HFF-Myc (cell line): ENCODE measurements at regions not wholly inside any gene's neighbourhood (a gene's known extent, or its start where the extent isn't known, plus 50 kb on each side); places are given as distances from the start of the nearest gene placed in this dataset.

Experiments
- DNase-seq: peaks from one replicate; pipeline ENCODE4 v3.0.0-alpha.2; 2011; ENCODE audit warnings: low read depth; ENCODE audit errors: extremely low read depth
- H3K4me3 ChIP-seq: replicated peaks from 2 replicates; pipeline ENCODE4 v1.5.1; 2011; ENCODE audit warnings: low read depth, mild to moderate bottlenecking, control low read depth, low read length
- CTCF ChIP-seq: IDR thresholded peaks from 2 replicates; pipeline ENCODE4 v1.5.1; 2012; ENCODE audit warnings: mild to moderate bottlenecking, low read depth, low read length, control low read depth; ENCODE audit errors: missing control alignments

DNA sequence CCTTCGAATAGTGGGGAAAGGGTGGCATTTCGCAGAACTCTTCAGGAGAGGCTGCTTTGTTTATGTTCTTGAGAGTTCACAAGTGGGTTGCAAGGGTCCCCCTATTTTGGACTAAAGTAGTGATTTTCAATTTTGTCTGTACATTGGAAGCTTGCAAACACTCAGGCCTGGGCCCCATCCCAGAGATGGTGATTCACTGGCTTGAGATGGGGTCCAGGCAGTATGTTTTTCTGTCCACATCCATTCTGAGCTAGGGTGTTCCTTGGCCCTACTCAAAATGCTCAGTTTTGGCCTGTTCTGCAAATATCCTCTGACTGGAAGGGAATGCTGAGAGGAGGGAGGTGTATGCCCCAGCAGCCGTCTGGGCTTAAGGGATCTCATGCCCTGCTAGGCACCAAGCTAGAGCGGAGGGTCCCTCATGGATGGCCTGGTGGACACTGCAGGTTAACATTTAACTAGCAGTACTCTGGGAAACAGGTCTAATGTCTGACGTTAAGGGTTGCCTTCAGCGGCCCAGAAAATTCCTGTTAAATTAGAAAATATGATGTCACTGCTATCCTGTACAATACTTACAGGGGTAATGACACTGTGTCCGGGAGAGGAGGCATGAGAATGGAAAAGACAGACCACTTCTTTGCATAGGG, 181.4 kb downstream of the OPA1 start:
- DNase-seq = no peak
- TF ChIP-seq CTCF = no peak
- H3K4me3 ChIP-seq = no peak overlapping the region

DNA sequence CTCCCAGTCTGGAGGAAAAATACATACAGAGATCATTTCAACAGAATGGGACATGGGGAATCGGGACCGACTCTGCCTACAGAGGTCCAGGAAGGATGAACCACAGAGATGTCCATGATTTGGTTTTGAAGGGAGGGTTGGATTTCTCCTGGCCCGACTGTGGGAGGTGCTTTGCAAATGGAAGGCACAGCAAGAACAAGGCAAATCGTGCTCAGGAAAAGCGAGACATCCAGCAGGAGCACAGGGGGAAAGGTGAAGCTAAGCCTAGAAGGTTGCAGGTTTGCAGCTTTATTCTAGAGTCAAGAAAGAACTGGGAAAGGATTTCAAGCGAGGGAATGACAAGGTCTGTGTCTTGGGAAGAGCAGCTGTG, 181.9 kb downstream of the OPA1 start:
- no peak for TF ChIP-seq CTCF
- no peak for DNase-seq
- H3K4me3 ChIP-seq = no peak overlapping the region

DNA sequence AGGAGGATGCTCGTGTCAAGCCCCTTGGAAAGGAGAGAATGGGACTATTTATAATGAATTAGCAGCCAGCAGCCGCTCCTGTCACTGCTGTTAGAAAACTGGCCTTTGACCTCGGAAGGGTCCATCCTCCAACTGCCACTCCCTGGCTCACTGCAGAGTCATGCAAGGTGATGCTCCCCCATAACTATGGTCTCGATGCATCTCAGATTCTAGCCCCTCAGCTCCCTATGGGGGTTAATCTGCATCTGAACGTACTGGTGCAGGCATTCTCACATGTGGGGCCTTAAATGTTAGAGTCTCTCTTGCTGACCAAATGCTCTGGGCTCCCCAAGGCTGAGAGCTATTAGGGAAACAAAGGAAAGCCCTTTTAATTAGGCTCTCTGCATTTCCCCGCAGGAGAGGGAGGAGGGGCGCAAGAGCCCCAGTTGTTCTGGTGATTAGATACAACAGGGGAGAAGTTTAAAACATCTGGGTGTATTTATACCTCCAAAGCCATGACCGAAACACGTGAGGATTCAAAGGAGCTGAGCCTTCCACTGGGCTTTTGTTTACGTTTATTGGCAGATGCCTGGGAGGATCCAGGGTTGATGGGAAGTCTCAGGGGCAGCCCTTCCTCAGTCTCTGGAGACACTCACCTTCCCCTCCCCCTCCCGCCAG, 182.5 kb downstream of the OPA1 start:
- DNase-seq = no peak
- no peak for TF ChIP-seq CTCF
- no peak overlapping the region for H3K4me3 ChIP-seq

DNA sequence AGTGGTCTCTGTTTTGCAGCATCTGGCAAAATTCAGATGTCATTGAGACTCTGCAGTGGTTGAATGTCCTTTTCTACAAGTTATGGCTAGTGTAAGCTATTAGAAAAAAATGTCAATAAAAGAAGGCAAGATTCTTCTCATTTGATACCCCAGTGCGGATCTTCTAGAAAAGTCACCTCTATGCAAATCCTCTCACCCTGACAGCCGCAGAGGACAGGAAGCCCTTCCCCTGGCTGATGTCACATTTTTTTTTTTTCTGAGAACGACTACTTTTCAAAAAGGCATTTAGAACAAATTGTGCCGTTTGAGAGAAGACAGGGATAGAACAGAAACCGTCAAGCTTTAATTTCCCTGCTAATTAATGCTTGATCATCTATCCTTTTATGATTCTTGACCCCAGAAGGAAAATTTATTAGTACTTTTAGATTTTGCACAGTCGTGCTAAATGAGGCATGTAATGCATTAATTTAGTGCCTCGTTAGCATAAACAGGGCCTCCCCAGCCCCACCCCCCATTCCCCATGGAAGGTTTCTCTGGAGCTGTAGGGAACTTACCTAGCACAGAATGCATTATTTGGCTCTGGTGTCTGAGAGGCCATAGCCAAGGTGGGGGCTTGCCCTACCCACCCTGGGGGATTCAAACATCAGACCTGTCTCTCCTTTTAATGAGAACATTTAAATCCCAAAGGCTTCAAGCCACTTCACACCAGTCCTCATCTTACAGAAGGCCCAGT, 183.8 kb downstream of the OPA1 start:
- H3K4me3 ChIP-seq = no peak overlapping the region
- no peak for TF ChIP-seq CTCF
- no peak for DNase-seq

- no peak for DNase-seq
Observed at GRCh38 chr3:193777524-193777923, 184.5 kb downstream of the OPA1 start.

DNA sequence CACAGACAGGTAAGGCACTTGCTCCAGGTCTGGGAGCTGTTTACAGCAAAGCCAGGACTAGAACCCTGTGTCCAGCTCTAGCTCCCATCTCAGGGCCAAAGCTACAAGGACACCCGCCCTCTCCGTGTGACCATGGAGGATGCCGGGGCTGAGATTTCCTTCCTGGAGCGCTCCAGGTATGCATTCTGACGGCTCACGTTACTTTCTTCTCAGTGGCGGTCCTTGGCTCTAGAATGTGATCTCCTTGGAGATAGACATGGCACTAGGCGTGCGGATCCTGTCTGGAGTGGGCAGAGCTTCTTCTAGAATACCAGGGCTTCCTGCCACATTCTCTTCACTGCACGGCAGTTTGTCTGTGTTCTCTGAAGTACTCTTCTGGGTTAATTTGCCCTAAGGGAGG, 185.7 kb downstream of the OPA1 start:
- H3K4me3 ChIP-seq = no peak overlapping the region
- no peak for TF ChIP-seq CTCF
- DNase-seq = no peak

More at GRCh38 chr3:193777524-193777923, 184.5 kb downstream of the OPA1 start:
- no peak for TF ChIP-seq CTCF
- no peak overlapping the region for H3K4me3 ChIP-seq
